ENCODE measurements at regions not wholly inside any gene's neighbourhood (a gene's known extent, or its start where the extent isn't known, plus 50 kb on each side); places are given as distances from the start of the nearest gene placed in this dataset.

DNA sequence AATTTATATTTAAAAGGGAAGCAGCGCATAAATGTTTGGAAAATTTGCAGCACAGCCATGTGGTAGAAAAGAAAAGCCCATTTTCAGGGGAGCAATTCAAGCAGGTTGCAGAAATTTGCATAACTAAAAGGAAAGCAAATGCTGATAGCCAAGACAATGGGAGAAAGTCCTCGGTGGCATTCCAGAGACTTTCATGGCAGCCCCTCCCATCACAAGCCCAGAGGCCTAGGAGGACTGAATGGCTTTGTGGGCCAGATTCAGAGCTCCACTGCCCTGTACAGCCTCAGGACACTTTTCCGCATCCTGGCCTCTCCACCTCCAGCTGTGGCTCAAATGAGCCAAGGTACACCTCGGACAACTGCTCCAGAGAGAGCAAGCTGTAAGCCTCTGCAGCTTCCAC, 462.9 kb downstream of the CDK5RAP2 start:
- no peak for DNase-seq (ENCODE audit: low read depth)

DNA sequence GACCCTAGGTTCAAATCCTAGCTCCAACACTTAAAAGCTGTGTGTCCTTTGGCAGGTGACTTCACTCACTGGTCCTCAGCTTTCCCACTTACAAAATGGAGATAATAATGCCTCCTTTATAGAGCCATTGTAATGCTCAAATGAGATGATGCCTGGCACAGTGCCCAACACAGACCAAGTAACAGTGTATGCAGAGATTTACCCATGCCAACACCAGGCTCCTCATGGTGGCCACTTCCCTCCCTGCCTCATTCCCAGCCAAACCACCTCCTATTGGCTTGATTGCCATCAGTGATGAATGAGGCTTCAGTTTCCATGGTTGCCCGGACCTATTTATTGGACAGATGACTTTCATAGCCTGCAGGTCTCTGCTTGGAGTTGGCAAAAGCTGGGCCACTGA, 469.4 kb downstream of the CDK5RAP2 start:
- DNase-seq (ENCODE audit: low read depth) = no peak

DNA sequence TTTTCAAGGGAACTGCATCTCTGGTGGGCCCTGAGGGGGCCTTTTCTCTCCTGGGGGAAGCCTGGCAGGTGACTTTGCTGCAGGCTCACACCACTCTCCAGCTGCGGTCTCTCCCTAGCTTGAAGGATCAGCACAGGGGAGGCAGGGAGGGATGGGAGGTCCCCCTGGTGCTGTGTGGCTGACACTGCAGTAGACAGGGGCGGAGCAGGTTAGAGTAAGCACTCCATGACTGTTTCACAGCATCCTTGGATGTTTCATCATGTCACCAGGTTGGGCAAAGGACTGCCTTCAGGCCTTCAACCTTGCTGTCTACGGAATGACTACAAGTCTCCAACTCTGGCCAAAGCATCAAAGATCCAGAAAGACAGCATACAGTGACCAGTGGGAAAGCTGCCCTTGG, 470.7 kb downstream of the CDK5RAP2 start:
- no peak for DNase-seq (ENCODE audit: low read depth)

DNA sequence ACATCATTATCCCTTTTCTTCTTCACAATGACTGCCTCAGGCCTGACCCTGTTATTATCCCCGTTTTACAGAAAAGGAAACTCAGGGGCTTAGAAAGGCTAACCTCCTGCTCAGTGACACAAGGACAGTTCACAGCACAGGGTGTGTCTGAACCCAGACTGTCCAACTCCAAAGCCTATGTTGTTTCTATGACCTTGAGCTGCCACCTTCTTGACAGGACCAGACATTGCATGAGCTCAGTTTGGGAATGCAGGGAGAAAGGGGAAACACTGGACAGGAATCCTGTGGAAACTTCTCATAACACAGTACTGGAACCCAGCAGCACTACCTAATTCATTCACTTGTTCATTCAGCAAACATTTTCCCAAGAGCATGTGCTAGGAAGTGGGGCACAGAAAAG, 472.8 kb downstream of the CDK5RAP2 start:
- DNase-seq (ENCODE audit: low read depth) = no peak

DNA sequence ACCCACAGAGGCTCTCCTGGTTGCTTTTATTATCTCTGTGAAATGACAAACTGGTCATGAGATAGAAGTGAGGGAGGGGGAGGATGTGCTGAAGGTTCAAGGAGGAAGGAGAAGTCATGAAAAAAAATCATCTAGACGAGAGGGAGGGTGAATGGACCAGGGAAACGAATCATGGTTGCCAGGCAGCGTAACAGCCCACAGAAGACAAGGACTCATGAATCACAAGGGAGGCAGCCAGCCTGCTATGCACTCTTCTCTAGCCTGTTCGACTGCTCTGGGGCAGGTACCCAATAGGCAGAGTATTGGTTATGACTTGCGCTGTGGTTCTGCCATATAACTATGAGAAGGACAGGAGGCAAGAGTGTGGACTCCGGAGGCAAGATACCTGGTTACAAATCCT, 475.2 kb downstream of the CDK5RAP2 start:
- no peak for DNase-seq (ENCODE audit: low read depth)

DNA sequence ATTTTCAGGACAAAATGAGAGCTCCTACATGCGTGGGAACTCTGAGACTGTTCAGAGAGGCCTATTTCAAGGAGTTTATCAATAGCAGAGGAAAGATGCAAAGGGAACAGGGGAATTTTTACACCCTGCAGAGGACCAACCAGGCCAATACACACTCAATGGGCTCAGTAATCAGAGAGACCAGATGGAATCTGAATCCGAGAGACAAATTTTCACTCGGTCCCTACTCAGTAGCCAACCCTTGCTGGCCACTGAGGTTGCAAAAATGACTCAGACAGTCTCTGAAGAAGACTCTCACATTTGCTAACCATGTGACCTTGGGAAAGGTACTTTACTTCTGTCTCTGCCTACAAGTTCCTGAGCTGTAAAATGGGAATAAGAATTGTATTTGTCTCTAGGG, 479.4 kb downstream of the CDK5RAP2 start:
- DNase-seq (ENCODE audit: low read depth) = no peak

DNA sequence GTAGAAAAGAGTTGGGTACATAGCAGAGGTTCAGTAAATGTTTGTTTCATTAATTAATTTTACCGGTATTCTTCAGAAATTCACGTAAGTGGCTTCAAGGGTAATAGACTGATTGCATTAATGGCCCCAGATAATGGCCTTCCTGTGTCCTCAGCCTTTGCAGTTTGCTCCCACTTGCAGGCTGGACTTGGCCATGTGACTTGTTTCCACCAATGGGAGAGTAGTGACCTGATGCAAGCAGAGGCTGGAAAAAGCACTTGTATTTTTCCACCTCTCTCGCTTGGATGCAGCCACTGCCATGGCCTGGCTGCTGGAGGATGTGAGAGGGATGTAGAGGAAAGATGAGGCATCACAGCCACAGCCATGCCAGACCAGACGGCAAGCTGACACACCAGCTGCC, 480.9 kb downstream of the CDK5RAP2 start:
- no peak for DNase-seq (ENCODE audit: low read depth)

DNA sequence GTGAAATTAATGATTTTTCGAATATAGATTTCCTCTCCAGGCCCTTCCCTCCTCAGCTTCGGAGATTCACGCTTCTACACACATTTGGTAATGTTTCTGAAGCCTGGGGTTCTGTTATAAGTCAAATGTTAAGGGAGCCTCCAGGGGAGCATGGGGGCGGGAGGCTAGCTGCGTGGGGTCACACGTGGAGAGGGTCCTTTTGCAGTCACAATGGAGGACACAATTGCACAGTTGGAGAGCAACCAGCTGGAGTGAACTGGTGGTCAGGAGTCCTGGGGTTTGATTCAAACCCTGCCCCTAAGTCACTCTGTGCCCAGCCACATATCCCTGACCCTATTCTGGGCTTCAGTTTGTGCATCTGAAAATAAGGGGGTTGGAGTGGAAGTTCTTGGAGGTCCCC, 481.4 kb downstream of the CDK5RAP2 start:
- DNase-seq (ENCODE audit: low read depth) = no peak

DNA sequence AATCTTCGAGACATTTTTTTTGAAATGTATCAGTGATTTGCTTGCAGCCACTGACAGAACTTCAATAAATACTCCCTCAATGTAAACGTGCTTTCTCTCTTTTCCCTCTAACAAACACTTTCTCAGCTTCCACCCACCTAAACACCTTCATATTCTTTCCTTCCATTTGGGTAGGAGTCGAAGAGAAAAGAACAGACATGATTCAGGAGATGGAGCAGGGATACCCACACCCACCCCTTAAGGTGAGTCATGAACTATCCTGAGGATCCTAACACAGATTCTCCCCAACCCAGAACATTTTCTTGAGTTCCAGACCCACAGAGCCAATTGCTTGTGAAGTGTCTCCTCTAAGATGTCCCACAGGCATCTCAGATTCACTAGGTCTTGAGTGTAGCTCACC, 488.8 kb downstream of the CDK5RAP2 start:
- DNase-seq (ENCODE audit: low read depth) = no peak

DNA sequence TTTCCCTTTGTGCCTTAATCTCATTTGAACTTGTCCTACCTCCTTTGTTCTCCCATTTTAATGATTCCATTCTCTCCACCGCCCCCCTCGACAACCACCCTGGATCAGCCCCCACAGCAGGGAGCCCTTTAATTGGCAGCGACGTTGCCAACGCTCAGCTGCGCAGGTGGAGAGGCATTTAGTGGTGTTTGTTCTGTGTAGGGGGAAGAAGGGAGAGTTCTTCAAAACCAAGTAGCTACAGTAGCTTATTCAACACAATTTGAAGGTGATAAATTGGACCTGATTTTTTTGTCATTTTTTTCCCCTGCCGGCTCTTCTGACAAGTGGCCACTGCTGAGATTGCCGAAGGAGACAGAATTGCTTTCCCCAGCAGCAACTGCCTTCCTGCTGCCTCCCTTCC, 499.1 kb downstream of the CDK5RAP2 start:
- no peak for DNase-seq (ENCODE audit: low read depth)

DNA sequence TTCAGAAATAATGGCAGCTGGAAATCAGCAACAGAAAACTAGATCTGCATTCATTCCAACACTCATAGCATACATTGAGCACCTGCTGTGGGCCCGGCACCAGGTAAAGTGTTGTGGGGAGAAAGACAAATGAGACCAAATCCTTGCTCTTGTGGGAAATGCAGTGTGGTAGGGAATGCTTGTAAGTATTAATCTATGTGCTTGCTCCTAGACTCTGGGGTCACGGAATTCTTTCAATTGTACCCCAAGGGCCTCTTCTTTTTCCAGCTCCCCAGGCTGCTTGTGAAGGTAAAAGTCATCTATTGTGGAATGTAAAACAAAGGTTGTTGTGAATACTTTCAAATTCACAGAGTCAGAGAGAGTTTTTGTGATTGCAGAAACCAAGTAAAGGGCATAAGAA, 501.9 kb downstream of the CDK5RAP2 start:
- no peak for DNase-seq (ENCODE audit: low read depth)

DNA sequence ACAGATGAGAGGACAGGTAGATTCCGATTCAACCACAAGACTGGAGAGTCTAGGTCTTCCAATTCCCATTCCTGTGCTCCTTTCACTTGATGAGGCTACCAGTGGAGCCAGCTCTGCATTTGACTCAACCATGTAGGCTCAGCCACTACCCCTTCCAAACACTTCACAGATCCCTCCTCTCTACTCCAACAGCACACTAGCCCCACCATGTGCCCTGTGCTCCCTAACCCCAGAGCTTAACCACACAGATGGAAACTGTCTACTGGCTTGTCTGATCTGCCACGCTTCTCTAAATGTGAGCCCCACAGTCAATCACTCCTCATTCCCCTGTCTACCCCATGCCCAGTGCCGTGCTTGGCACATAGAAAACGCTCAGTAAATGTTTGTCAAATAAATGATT, 508.2 kb downstream of the CDK5RAP2 start:
- DNase-seq (ENCODE audit: low read depth) = no peak

DNA sequence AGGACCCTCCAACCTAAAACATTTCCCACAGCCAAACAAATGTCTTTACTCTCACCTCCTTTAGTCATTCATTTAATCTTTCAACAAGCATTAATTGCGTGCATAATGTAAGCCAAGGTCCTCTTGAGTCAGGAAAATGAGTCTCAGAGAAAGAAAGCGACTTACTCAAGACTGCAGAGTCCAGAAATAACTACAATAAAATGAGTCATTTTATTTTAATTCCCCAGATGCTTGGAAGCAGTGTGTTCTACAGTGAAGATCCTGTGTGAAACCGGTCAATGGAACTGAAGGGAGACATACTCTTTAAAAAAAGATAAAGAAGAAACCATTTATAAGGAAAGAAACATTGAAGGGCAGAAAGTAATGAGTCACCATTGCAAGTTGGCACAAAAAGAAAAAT, 513.7 kb downstream of the CDK5RAP2 start:
- DNase-seq (ENCODE audit: low read depth) = no peak

DNA sequence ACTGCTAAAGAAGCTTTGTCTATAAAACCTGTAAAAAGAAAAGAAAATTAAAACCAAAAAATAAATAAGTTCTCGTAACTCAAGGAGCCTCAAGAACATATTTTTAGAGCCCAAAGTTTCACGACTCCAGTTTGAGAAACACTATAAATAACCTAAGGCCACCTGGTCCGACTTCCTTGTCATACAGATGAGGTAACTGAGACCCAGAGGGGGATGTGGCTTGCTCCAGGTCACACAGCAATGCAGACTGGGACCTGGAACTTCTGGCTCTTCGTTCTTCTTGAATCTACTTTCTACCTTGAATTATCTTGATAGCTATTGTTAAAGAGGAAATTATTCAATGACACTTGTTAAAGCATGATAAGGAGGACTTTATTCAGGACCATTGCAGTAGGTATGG, 514.8 kb downstream of the CDK5RAP2 start:
- no peak for DNase-seq (ENCODE audit: low read depth)

DNA sequence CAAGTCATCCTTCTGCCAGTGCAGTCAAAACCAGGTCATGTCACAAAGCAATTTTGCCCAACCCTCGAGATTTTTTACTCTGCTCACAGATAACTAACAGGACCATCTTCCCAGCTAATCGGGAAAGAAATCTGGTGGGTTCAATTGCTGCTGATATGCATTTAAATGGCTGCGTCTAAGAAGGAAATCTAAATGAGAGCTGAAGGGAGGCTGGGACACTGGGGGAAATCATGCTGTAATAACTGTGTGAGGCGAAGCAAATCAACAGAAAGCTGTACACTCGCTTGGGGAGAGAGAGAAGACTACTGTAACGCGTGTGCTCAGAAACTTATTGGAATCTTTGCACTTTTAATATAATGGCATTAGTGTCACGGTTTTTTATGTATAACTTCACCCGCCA, 535.0 kb downstream of the CDK5RAP2 start:
- no peak for DNase-seq (ENCODE audit: low read depth)

DNA sequence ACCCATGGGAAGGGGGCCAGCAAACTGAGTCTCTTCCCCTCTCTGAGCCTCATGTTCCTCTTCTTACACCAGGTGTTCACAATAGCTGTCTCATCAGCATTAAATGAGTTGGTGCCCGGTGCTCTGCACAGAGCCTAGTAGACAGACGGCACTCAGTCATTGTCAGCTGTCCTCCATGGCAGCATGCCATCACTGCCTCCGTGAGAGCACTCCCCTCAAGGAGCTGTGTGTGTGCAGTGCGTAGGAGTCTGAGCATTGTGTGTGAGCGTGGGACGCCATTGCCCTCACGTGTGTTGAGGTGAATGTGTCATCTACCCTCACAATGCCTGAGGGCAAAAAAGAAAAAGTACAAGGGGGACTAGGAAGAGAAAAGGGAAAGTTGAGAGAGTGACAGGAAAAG, 536.5 kb downstream of the CDK5RAP2 start:
- DNase-seq (ENCODE audit: low read depth) = no peak

DNA sequence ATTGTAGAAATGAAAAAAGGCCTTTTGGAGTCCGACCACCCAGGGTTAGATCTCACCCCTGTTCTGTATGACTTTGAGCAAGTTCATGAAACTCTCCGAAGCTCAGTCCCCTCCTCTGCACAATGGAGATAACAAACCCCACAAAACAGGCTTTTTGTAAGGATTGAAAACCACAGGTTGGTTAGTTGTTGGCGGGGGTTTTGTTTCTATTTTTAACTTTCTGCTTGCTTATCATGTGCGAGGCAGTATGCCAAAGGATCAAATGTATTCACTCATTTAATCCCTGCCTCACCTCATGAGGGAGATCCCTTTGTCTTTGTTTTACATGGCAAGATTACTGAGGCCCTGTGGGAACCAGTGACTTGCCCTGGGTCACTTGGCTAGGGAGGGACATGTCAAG, 539.1 kb downstream of the CDK5RAP2 start:
- DNase-seq (ENCODE audit: low read depth) = no peak

DNA sequence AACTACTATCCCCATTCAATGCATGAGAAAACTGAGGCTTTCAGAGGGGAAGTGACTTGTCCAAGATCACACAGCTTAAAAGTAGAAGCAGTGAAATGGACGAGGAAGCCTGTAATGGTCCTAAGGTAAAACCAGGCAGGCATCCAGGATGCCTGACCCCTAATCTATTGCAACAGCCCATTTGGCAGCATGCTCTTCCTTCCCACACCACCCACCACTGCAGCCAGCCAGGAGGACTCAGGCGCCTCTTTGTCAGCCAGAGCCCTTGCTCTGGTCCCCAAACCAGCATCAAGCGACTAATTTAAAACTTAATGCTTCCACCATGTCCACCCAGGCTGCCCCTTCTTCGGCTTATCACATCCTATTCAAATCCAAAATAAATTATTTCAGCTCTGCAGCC, 541.6 kb downstream of the CDK5RAP2 start:
- DNase-seq (ENCODE audit: low read depth) = no peak

DNA sequence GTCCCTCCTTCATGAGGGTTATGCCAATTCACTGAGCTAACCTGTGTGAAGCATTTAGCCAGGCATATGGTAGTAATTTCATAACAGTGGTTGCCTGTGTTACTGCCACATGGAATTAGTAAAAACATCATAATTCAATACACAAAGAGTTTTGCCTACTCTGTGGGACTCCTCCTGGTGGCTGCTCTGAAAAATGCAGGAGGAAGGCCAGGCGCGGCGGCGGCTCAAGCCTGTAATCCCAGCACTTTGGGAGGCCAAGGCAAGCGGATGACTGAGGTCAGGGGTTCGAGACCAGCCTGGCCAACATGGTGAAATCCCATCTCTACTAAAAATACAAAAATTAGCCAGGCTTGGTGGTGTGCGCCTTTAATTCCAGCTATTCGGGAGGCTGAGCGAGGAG, 547.3 kb downstream of the CDK5RAP2 start:
- DNase-seq (ENCODE audit: low read depth) = no peak

DNA sequence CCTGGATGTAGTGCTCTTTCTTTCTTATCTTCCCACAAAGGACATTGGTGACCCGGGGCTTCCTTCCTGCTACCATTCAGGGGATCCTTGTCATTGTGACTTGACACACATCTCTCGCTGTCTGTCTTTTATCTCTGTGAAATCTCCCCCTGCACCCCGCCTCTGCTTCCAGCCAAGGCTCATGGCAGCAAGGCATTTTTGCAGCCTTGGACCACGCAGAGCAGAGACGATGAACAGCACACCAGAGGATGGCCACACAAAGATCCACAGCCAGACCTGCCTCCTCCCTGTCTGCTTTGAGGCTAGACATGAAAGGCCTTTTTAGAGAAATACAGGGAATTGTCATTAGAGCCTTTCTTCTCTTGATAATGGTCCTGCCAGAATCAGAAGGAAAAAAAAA, 549.1 kb downstream of the CDK5RAP2 start:
- DNase-seq (ENCODE audit: low read depth) = no peak

DNA sequence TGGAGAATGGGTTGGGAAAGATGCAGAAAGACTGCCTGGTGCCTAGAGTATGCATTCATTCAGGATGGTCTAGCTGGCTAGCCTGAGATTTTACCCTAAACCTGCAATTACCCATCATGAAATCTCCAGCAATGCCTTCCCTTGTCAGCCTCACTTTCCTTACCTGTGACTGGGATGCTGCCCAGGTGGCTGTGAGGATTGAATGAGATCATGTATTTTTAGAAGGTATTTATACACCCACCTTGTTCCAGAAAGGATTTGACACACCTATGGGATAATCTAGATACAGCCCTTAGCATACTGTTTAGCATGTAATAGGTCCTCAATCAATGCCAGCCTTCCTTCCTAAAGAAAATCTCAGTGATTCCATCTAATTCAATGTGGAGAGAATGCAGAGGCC, 561.4 kb downstream of the CDK5RAP2 start:
- DNase-seq (ENCODE audit: low read depth) = no peak

DNA sequence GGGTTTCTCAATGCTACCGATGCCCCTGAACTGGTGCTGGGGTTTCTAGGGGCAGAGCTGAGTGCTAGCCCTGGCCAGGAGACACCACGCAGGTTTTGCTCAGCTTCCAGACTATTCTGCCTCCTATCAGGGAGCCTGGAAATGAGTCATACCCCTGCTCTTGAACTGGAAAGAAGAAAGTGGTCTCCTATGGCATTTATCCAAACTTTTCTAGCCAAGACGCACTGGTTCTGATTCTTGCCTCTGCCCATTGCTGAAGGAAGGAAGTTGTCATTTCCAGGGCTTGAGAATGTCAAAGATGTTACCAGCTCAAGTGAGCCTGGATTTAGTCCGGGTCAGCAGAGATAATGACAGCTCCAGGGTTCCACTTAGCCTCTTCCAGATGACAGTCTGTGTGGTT, 561.9 kb downstream of the CDK5RAP2 start:
- DNase-seq (ENCODE audit: low read depth) = no peak

DNA sequence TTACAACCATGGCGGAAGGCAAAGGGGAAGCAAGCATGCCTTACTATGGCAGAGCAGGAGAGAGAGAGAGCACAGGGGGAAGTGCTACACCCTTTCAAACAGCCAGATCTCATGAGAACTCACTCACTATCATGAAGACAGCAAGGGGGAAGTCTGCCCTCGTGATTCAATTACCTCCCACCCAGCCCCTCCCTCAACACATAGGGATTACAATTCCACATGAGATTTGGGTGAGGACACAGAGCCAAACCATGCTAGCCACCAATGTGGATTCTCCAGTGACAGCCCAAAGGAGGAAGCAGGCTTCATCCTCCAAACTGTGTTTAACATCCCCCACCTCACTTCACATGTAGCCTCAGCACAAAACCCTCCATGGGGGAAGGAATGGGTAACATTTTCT, 563.7 kb downstream of the CDK5RAP2 start:
- DNase-seq (ENCODE audit: low read depth) = no peak

DNA sequence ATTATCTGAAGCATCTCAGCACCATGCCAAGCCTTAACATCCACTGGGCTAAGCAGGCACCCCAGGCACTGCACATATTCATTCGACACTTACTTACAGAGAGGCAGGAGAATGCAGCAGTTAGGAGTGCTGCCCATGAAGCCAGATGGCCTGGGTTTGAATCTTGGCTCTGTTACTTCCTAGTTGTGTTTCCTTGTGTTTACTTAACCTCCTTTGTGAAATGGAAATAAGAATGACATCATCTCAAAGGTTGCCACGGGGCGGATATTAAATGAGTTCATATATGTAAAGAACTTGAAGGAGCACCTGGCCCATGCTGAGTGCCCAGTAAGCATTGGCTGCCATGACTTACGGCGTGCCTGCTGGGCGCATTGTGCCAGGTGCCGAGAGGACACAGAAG, 565.2 kb downstream of the CDK5RAP2 start:
- DNase-seq (ENCODE audit: low read depth) = no peak

DNA sequence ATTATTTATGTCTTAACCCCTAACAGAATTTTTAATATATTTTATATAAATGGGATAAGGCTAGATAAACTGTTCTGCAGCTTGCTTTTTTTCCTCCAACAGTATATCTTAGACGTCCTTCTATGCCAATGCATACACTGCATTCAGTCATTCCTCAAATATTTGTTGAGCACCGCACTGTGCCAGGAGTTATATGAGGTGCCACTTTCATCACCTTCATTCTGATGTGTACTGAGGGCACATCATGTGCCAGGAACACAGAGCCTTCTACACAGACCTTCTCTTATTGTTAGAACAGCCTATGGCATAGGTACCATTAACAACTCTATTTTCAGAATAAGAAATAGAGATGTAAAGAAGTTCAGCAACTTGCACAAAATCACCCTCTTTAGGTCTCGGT, 570.1 kb downstream of the CDK5RAP2 start:
- DNase-seq (ENCODE audit: low read depth) = no peak

DNA sequence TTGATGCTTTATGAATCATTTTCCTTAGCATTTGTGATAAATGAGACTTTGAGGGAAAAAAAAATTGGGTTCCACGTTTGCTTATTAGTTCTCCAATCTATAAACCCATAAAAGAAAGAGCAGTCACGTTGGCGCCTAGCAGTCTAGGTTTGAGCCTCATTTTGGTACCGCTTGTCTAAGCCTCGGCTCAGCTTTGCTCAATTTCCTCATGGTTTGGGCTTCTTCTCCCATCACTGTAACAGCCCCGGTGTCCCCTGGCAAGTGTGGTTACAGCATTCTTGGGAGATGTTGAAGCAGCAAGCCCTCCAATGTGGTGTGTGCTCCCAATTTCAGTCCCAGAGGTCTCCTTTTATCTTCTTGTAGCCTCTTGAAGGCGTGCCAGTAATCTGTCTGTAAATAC, 578.4 kb downstream of the CDK5RAP2 start:
- DNase-seq (ENCODE audit: low read depth) = no peak

All from activated T-cell treated with anti-CD3 and anti-CD28 coated beads for 48 hours (primary cell).